RWPE2 (cell line): ENCODE measurements at regions not wholly inside any gene's neighbourhood (a gene's known extent, or its start where the extent isn't known, plus 50 kb on each side); places are given as distances from the start of the nearest gene placed in this dataset.

Experiments used
- ATAC-seq: fragments of 200-7000 bp; cut with Tn5 transposase; 3 replicates; pipeline ENCODE4 v1.9.1; 2021; ENCODE audit warnings: low read depth
- DNase-seq: peaks from one replicate; pipeline ENCODE4 v3.0.0-alpha.2; 2020; ENCODE audit warnings: low spot score
- H3K27ac ChIP-seq: fragments of 450-650 bp; 2 replicates; pipeline ENCODE4 v1.5.1; 2017; ENCODE audit warnings: mild to moderate bottlenecking; ENCODE audit not compliant: poor library complexity, severe bottlenecking
- H3K27me3 ChIP-seq: fragments of 250-450 bp; sonication (Bioruptor Pico); 2 replicates; pipeline ENCODE4 v1.5.1; 2021; ENCODE audit warnings: mild to moderate bottlenecking, moderate library complexity; ENCODE audit not compliant: insufficient read depth, poor library complexity, severe bottlenecking
- H3K36me3 ChIP-seq: fragments of 250-450 bp; sonication (Bioruptor Pico); 2 replicates; pipeline ENCODE4 v1.5.1; 2020; ENCODE audit warnings: low read depth, mild to moderate bottlenecking, moderate library complexity
- H3K4me1 ChIP-seq: fragments of 250-450 bp; sonication (Bioruptor Pico); 2 replicates; pipeline ENCODE4 v1.5.1; 2021; ENCODE audit warnings: mild to moderate bottlenecking, moderate library complexity; ENCODE audit not compliant: insufficient read depth, poor library complexity, severe bottlenecking
- H3K4me3 ChIP-seq: fragments of 250-450 bp; sonication (Bioruptor Pico); 2 replicates; pipeline ENCODE4 v1.5.1; 2021; ENCODE audit warnings: mild to moderate bottlenecking, moderate library complexity; ENCODE audit not compliant: severe bottlenecking
- H3K9me3 ChIP-seq: fragments of 250-450 bp; sonication (Bioruptor Pico); 2 replicates; pipeline ENCODE4 v1.5.1; 2021; ENCODE audit warnings: mild to moderate bottlenecking, moderate library complexity; ENCODE audit not compliant: severe bottlenecking
- CTCF ChIP-seq: fragments of 450-650 bp; IDR thresholded peaks from one replicate; pipeline ENCODE4 v1.5.1; 2017; ENCODE audit warnings: mild to moderate bottlenecking, moderate library complexity; ENCODE audit not compliant: poor library complexity, severe bottlenecking

GRCh38 chr9:13524245-13524644 lies 244.8 kb upstream of the MPDZ start:
- H3K27ac ChIP-seq = no peak overlapping the region
- no peak for ATAC-seq
- H3K9me3 ChIP-seq = no peaks in the 10 kb centered on the region
- H3K4me3 ChIP-seq = no peak overlapping the region
- H3K4me1 ChIP-seq = peaks cover 6% of the 10 kb centered on the region
- no peak for DNase-seq
- H3K27me3 ChIP-seq = no peaks in the 10 kb centered on the region
- no peaks in the 10 kb centered on the region for H3K36me3 ChIP-seq
- no peak for TF ChIP-seq CTCF

- TF ChIP-seq CTCF = no peak
- Histone ChIP-seq H3K27me3 (no peaks in the 10 kb centered on the region), H3K4me1 (peaks cover 3% of the 10 kb centered on the region), H3K36me3 (no peaks in the 10 kb centered on the region), H3K4me3 (no peak overlapping the region), H3K27ac (no peak overlapping the region), H3K9me3 (no peaks in the 10 kb centered on the region)
- no peak for ATAC-seq
- DNase-seq = no peak
Measured at GRCh38 chr9:13520069-13520468, 240.6 kb upstream of the MPDZ start.

GRCh38 chr9:13513716-13514444 lies 234.4 kb upstream of the MPDZ start:
- DNase-seq = peak; percentile 72
- ATAC-seq = peak; percentile 97
- no peaks in the 10 kb centered on the region for H3K9me3 ChIP-seq
- TF ChIP-seq CTCF = no peak
- H3K27ac ChIP-seq = peak overlapping the region; percentile 77
- no peaks in the 10 kb centered on the region for H3K36me3 ChIP-seq
- H3K27me3 ChIP-seq = no peaks in the 10 kb centered on the region
- peaks cover 16% of the 10 kb centered on the region for H3K4me1 ChIP-seq
- H3K4me3 ChIP-seq = no peak overlapping the region

- H3K4me3 ChIP-seq = no peak overlapping the region
- H3K4me1 ChIP-seq = peaks cover 16% of the 10 kb centered on the region
- no peak for TF ChIP-seq CTCF
- no peaks in the 10 kb centered on the region for H3K27me3 ChIP-seq
- H3K27ac ChIP-seq = peak overlapping the region; percentile 77
- no peaks in the 10 kb centered on the region for H3K36me3 ChIP-seq
- H3K9me3 ChIP-seq = no peaks in the 10 kb centered on the region
- no peak; the same call in 2 of the 3 replicates for ATAC-seq
- no peak for DNase-seq
Measured at GRCh38 chr9:13513286-13513685, 233.8 kb upstream of the MPDZ start.

GRCh38 chr9:13508681-13509080 lies 229.2 kb upstream of the MPDZ start:
- ATAC-seq (no peak), DNase-seq (no peak)
- Histone ChIP-seq H3K36me3 (no peaks in the 10 kb centered on the region), H3K27ac (no peak overlapping the region), H3K4me3 (no peak overlapping the region), H3K9me3 (no peaks in the 10 kb centered on the region), H3K4me1 (peaks cover 7% of the 10 kb centered on the region), H3K27me3 (no peaks in the 10 kb centered on the region)
- no peak for TF ChIP-seq CTCF
